ENCODE measurements at regions not wholly inside any gene's neighbourhood (a gene's known extent, or its start where the extent isn't known, plus 50 kb on each side); places are given as distances from the start of the nearest gene placed in this dataset.

DNA sequence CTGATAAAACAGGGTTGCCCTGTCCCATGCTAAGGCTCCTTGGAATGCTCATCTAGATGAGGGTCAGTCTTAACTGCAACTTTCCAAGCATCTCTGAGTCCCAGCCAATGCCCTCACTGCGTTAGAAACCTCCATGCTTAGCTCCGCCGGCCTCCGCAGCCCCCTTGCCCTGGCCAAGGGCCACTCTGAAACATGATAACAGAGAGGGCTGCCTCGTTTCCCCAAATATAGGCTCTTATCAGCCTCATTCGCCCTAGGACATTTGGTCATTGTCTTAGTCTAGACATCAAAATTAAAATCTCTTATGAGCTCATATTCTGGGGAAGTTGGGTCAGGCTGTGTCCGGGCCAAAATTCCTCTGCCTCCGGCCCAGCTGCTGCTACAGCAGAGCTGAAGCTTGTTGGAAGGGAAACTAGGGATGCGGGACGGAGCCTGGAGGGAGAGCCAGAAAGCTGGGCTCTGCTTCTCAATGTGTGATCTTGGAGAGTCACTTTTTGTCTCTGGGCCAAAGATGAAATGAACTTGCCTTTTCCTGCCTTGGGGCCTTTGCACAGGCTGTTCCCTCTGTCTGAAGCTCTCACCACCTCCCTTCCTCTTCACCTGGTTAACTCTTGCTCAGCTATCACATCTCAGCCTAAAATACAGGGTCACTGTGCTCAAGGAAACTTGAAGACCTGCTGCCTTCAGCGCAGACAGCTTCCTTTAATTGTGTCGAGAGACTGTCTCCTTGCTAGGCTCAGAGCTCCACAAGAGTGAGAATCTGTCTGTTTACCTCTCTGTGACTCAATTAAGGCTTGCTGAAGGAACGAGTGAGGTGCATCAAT lies 191.3 kb downstream of the RGS3 start:
- Histone ChIP-seq H3K9ac (ENCODE audit: low read length) (no peak overlapping the region), H3F3A (ENCODE audit: insufficient read depth) (no peaks in the 10 kb centered on the region), H3K9me3 (ENCODE audit: insufficient read depth, low read length) (no peaks in the 10 kb centered on the region), H3K36me3 (ENCODE audit: low read length) (no peaks in the 10 kb centered on the region), H3K27ac (ENCODE audit: low read depth, low read length) (no peak overlapping the region), H3K9me2 (replicated peaks; ENCODE audit: insufficient read depth, low read length) (no peaks in the 10 kb centered on the region), H2AFZ (ENCODE audit: low read depth, low read length, severe bottlenecking) (no peak overlapping the region), H4K20me1 (ENCODE audit: low read depth, low read length) (no peaks in the 10 kb centered on the region), H3K4me2 (ENCODE audit: low read depth, low read length, poor library complexity, severe bottlenecking) (no peak overlapping the region), H3K4me3 (ENCODE audit: insufficient read depth, low read length, poor library complexity, severe bottlenecking) (no peak overlapping the region), H3K27me3 (ENCODE audit: low read length) (no peaks in the 10 kb centered on the region), H3K79me2 (ENCODE audit: insufficient read depth, low read length) (no peaks in the 10 kb centered on the region)
- TF ChIP-seq, protein P1, sequence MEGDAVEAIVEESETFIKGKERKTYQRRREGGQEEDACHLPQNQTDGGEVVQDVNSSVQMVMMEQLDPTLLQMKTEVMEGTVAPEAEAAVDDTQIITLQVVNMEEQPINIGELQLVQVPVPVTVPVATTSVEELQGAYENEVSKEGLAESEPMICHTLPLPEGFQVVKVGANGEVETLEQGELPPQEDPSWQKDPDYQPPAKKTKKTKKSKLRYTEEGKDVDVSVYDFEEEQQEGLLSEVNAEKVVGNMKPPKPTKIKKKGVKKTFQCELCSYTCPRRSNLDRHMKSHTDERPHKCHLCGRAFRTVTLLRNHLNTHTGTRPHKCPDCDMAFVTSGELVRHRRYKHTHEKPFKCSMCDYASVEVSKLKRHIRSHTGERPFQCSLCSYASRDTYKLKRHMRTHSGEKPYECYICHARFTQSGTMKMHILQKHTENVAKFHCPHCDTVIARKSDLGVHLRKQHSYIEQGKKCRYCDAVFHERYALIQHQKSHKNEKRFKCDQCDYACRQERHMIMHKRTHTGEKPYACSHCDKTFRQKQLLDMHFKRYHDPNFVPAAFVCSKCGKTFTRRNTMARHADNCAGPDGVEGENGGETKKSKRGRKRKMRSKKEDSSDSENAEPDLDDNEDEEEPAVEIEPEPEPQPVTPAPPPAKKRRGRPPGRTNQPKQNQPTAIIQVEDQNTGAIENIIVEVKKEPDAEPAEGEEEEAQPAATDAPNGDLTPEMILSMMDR (IDR thresholded peaks at IDR 0.05; ENCODE audit: insufficient read depth, low read length, poor library complexity, severe bottlenecking), result no peak
- TF ChIP-seq EZH2phosphoT487 (conservative IDR thresholded peaks at IDR 0.05; ENCODE audit: low read length), result no peak

DNA sequence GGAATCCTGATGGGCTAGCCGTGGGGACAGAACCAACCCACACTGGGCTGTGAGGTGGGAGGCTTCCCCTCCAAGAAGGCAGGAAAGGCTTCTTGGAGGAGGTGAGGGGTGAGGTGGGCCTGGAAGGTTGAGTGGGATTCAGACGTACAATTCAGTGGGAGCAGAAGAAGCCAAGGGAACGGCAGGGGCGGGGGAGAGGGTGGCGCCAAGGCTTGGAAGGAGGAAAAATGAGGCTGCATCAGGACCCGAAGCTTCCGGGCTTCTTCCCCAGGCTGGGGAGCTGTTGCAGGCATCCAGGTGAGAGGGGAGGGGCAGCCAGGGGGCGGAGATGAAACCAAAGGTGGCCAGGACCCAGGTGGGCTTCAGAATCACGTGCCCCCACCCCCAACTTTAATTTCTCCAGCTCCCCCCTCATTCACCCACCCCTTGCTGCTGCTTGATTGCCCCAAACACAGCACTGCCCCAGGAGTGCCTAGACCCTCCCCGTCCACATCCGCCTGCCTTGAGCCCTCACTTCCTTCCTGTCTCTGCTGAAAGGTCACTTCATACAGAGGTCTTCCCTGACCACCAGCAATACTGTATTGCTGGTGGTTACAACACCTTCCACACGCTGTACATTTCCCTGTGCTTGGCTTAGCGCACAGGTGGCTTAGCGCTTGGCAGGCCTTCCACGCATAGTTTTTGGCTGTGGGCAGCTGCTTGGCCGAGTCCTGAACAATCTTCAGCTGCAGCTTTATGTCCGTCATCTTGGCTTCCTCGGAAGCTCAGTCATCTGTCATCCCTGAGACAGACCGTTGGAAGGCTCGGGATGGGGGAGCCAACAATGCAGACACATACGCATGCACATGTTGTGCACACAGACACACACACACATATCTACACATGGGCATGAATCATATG lies 193.5 kb downstream of the RGS3 start:
- Histone ChIP-seq H3K27me3 (ENCODE audit: low read length) (no peaks in the 10 kb centered on the region), H3K79me2 (ENCODE audit: insufficient read depth, low read length) (no peaks in the 10 kb centered on the region), H3F3A (ENCODE audit: insufficient read depth) (no peaks in the 10 kb centered on the region), H3K27ac (ENCODE audit: low read depth, low read length) (no peak overlapping the region), H3K4me2 (ENCODE audit: low read depth, low read length, poor library complexity, severe bottlenecking) (no peak overlapping the region), H3K36me3 (ENCODE audit: low read length) (no peaks in the 10 kb centered on the region), H4K20me1 (ENCODE audit: low read depth, low read length) (no peaks in the 10 kb centered on the region), H3K9ac (ENCODE audit: low read length) (no peak overlapping the region), H2AFZ (ENCODE audit: low read depth, low read length, severe bottlenecking) (no peak overlapping the region), H3K9me3 (ENCODE audit: insufficient read depth, low read length) (no peaks in the 10 kb centered on the region), H3K4me3 (ENCODE audit: insufficient read depth, low read length, poor library complexity, severe bottlenecking) (no peak overlapping the region), H3K9me2 (replicated peaks; ENCODE audit: insufficient read depth, low read length) (no peaks in the 10 kb centered on the region)
- no peak for TF ChIP-seq EZH2phosphoT487 (conservative IDR thresholded peaks at IDR 0.05; ENCODE audit: low read length)
- TF ChIP-seq, protein P1 (IDR thresholded peaks at IDR 0.05; ENCODE audit: insufficient read depth, low read length, poor library complexity, severe bottlenecking), result no peak

DNA sequence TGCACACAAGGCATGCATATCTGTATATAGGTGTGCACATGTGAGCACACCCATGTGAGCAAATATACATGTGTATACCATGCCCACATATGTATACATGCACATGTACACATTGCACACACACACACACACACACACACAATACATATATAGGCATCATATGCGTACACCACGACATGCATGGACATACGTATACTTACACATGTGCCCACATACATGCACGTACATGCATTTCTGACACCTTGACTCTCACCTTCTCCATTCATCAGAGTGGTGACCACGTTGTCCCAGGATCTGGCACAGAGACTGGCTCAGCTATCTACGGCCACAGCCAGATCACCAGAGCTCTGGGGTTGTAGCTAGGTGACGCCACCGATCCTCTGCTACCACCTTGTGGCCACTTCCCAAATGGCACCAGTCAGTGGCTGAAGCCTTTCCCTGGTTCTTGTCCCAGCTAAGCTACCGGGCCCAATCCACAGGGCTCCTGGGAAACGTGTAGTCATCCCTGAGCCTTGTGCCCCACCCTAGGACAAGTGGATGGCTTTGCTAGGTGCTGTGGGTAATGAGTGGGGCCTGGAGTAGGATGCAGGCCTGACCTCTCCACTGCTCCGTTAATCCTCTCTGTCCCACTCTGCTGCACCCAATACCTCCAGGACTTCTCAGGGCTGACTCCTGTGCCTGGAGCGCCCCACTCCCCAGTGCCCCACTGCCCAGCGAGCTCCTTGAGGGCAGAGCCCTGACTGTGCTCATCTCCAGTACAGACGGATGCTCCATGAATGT lies 194.4 kb downstream of the RGS3 start:
- Histone ChIP-seq H3K27me3 (ENCODE audit: low read length) (no peaks in the 10 kb centered on the region), H3K9me2 (replicated peaks; ENCODE audit: insufficient read depth, low read length) (no peaks in the 10 kb centered on the region), H3K27ac (ENCODE audit: low read depth, low read length) (no peak overlapping the region), H3K9me3 (ENCODE audit: insufficient read depth, low read length) (no peaks in the 10 kb centered on the region), H3K36me3 (ENCODE audit: low read length) (no peaks in the 10 kb centered on the region), H3F3A (ENCODE audit: insufficient read depth) (no peaks in the 10 kb centered on the region), H3K4me3 (ENCODE audit: insufficient read depth, low read length, poor library complexity, severe bottlenecking) (no peak overlapping the region), H2AFZ (ENCODE audit: low read depth, low read length, severe bottlenecking) (no peak overlapping the region), H4K20me1 (ENCODE audit: low read depth, low read length) (no peaks in the 10 kb centered on the region), H3K4me2 (ENCODE audit: low read depth, low read length, poor library complexity, severe bottlenecking) (no peak overlapping the region), H3K79me2 (ENCODE audit: insufficient read depth, low read length) (no peaks in the 10 kb centered on the region), H3K9ac (ENCODE audit: low read length) (no peak overlapping the region)
- TF ChIP-seq, protein P1 (IDR thresholded peaks at IDR 0.05; ENCODE audit: insufficient read depth, low read length, poor library complexity, severe bottlenecking), result peak; percentile 65
- TF ChIP-seq EZH2phosphoT487 (conservative IDR thresholded peaks at IDR 0.05; ENCODE audit: low read length), result no peak
